ENCODE measurements at regions not wholly inside any gene's neighbourhood (a gene's known extent, or its start where the extent isn't known, plus 50 kb on each side); places are given as distances from the start of the nearest gene placed in this dataset.

DNA sequence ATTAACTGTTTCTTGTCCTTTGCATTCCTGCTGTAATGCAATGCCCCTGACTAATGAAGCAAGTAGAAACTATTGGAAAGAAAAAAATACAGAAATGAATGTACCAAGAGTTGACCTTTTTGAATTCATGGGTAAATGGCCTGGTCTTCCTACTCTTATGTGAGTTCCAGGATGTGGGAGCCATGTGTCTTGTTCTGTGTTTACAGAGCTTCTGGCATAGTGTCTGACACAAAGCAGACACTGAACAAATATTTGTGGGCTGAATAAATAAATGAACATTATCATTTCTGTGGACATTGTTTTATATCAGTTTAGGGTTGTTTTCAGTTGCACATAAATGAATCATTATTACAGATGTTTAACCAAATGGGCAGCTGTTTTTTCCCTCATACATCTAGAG lies 155.5 kb downstream of the CD8B2 start:
- CTCF ChIA-PET (ENCODE audit: low intra/inter-chr PET ratio) = no interaction called here
- no peak overlapping the region for H2AFZ ChIP-seq (ENCODE audit: low read depth, low read length)
- TF ChIP-seq ZNF444 (CRISPR knock-in tag; IDR thresholded peaks at IDR 0.05) = no peak
- TF ChIP-seq RBBP5 (IDR thresholded peaks at IDR 0.05; ENCODE audit: borderline replicate concordance, insufficient read depth, low read length, poor library complexity, severe bottlenecking) = no peak
- TF ChIP-seq PHB2 (IDR thresholded peaks at IDR 0.05; ENCODE audit: low read depth) = no peak
- no peak for TF ChIP-seq MBD2 (IDR thresholded peaks at IDR 0.05; ENCODE audit: borderline replicate concordance, low read depth)
- intact Hi-C loops (cut with micrococcal nuclease) (loop anchor here (10.0 kb wide), 1 partner anchor 232 kb away; no protein-coding TSS in a partner anchor), in situ Hi-C loops (cut with MboI) (no loop called here)
- no peaks in the 10 kb centered on the region for H3K9me3 ChIP-seq (replicated peaks; ENCODE audit: control insufficient read depth, insufficient read depth, low read depth, low read length)
- H3K9me1 ChIP-seq (ENCODE audit: control insufficient read depth, insufficient read depth, low read length) = no peaks in the 10 kb centered on the region
- DNase-seq (ENCODE audit: extremely low read depth in 1 of 4, low spot score in 3 of 4) (no peak), ATAC-seq (no peak), FAIRE-seq (no peak)
- no peaks in the 10 kb centered on the region for H3K4me1 ChIP-seq (replicated peaks in 1 of 2; ENCODE audit: control insufficient read depth in 2 of 2, insufficient read depth in 2 of 2, low read length in 2 of 2)
- H3K27ac ChIP-seq (ENCODE audit: extremely low read depth, low read depth, low read length) = no peak overlapping the region
- H3K4me3 ChIP-seq = no peak overlapping the region
- no peaks in the 10 kb centered on the region for H3K27me3 ChIP-seq (ENCODE audit: control insufficient read depth in 2 of 2, insufficient read depth in 2 of 2, low read length in 2 of 2)
- H3K36me3 ChIP-seq (ENCODE audit: control insufficient read depth, insufficient read depth, low read length) = no peaks in the 10 kb centered on the region
- POLR2A ChIA-PET = no interaction called here
- H4K20me1 ChIP-seq (replicated peaks; ENCODE audit: control insufficient read depth, insufficient read depth, low read length) = no peaks in the 10 kb centered on the region
- BruUV-seq (replicated peaks) = no TSS peak
- H3K79me2 ChIP-seq (ENCODE audit: control insufficient read depth, insufficient read depth, low read length) = no peaks in the 10 kb centered on the region
- no peak overlapping the region for H3K4me2 ChIP-seq (ENCODE audit: insufficient read depth, low read length)
- H3K9ac ChIP-seq (ENCODE audit: insufficient read depth in 1 of 2, low read depth in 2 of 2, low read length in 2 of 2) = no peak overlapping the region

GRCh38 chr2:106644623-106645022 lies 157.5 kb downstream of the CD8B2 start:
- BruUV-seq (replicated peaks) = no TSS peak
- WGBS (ENCODE audit: insufficient coverage, low coverage, missing lambda C conversion rate) = 0% methylated on average over 4 of the region's 4 CpGs
- intact Hi-C loops (cut with micrococcal nuclease) (loop anchor here (10.0 kb wide), 1 partner anchor 230 kb away; no protein-coding TSS in a partner anchor), in situ Hi-C loops (cut with MboI) (no loop called here)
- no peaks in the 10 kb centered on the region for H3K79me2 ChIP-seq (ENCODE audit: control insufficient read depth, insufficient read depth, low read length)
- ChIA-PET CTCF (ENCODE audit: low intra/inter-chr PET ratio) (no interaction called here), POLR2A (interaction anchor here (0.6 kb wide), 1 partner anchor 119 kb away, joined by 4 read pairs; no protein-coding TSS in a partner anchor)
- no peak overlapping the region for H3K9ac ChIP-seq (ENCODE audit: insufficient read depth in 1 of 2, low read depth in 2 of 2, low read length in 2 of 2)
- no peaks in the 10 kb centered on the region for H3K4me1 ChIP-seq (replicated peaks in 1 of 2; ENCODE audit: control insufficient read depth in 2 of 2, insufficient read depth in 2 of 2, low read length in 2 of 2)
- ATAC-seq (peak; percentile 55), DNase-seq (ENCODE audit: extremely low read depth in 1 of 4, low spot score in 3 of 4) (peak in 1 of 4 experiments; percentile 3), FAIRE-seq (no peak)
- no peak overlapping the region for H3K4me2 ChIP-seq (ENCODE audit: insufficient read depth, low read length)
- H4K20me1 ChIP-seq (replicated peaks; ENCODE audit: control insufficient read depth, insufficient read depth, low read length) = no peaks in the 10 kb centered on the region
- no peaks in the 10 kb centered on the region for H3K27me3 ChIP-seq (ENCODE audit: control insufficient read depth in 2 of 2, insufficient read depth in 2 of 2, low read length in 2 of 2)
- no peaks in the 10 kb centered on the region for H3K9me1 ChIP-seq (ENCODE audit: control insufficient read depth, insufficient read depth, low read length)
- no peaks in the 10 kb centered on the region for H3K9me3 ChIP-seq (replicated peaks; ENCODE audit: control insufficient read depth, insufficient read depth, low read depth, low read length)
- no peak overlapping the region for H3K4me3 ChIP-seq
- no peak overlapping the region for H3K27ac ChIP-seq (ENCODE audit: extremely low read depth, low read depth, low read length)
- no peak overlapping the region for H2AFZ ChIP-seq (ENCODE audit: low read depth, low read length)
- H3K36me3 ChIP-seq (ENCODE audit: control insufficient read depth, insufficient read depth, low read length) = no peaks in the 10 kb centered on the region
- no peak for TF ChIP-seq ZNF780A (CRISPR knock-in tag; IDR thresholded peaks at IDR 0.05)
- no peak for TF ChIP-seq ZNF3 (CRISPR knock-in tag; IDR thresholded peaks at IDR 0.05)
- peak; percentile 53; the same call in 1 of the 2 replicates for TF ChIP-seq TAL1 (IDR thresholded peaks at IDR 0.05)
- TF ChIP-seq HMG20A (CRISPR knock-in tag; conservative IDR thresholded peaks at IDR 0.05) = no peak
- no peak for TF ChIP-seq HIVEP1 (CRISPR knock-in tag; IDR thresholded peaks at IDR 0.05)
- no peak for TF ChIP-seq ZNF431 (CRISPR knock-in tag; IDR thresholded peaks at IDR 0.05)
- no peak for TF ChIP-seq HNRNPK (IDR thresholded peaks at IDR 0.05; ENCODE audit: low read depth, low read length, poor library complexity, severe bottlenecking)
- TF ChIP-seq CBFA2T3 (IDR thresholded peaks at IDR 0.05) = peak; percentile 53
- TF ChIP-seq, protein P1, sequence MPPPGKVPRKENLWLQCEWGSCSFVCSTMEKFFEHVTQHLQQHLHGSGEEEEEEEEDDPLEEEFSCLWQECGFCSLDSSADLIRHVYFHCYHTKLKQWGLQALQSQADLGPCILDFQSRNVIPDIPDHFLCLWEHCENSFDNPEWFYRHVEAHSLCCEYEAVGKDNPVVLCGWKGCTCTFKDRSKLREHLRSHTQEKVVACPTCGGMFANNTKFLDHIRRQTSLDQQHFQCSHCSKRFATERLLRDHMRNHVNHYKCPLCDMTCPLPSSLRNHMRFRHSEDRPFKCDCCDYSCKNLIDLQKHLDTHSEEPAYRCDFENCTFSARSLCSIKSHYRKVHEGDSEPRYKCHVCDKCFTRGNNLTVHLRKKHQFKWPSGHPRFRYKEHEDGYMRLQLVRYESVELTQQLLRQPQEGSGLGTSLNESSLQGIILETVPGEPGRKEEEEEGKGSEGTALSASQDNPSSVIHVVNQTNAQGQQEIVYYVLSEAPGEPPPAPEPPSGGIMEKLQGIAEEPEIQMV (tag; conservative IDR thresholded peaks at IDR 0.05; ENCODE audit: low read depth) = no peak
- TF ChIP-seq WHSC1 (IDR thresholded peaks at IDR 0.05; ENCODE audit: low read length) = no peak
- peak; percentile 17; the same call in 1 of the 2 replicates for TF ChIP-seq CBFA2T2 (conservative IDR thresholded peaks at IDR 0.05)
- TF ChIP-seq, protein P2, sequence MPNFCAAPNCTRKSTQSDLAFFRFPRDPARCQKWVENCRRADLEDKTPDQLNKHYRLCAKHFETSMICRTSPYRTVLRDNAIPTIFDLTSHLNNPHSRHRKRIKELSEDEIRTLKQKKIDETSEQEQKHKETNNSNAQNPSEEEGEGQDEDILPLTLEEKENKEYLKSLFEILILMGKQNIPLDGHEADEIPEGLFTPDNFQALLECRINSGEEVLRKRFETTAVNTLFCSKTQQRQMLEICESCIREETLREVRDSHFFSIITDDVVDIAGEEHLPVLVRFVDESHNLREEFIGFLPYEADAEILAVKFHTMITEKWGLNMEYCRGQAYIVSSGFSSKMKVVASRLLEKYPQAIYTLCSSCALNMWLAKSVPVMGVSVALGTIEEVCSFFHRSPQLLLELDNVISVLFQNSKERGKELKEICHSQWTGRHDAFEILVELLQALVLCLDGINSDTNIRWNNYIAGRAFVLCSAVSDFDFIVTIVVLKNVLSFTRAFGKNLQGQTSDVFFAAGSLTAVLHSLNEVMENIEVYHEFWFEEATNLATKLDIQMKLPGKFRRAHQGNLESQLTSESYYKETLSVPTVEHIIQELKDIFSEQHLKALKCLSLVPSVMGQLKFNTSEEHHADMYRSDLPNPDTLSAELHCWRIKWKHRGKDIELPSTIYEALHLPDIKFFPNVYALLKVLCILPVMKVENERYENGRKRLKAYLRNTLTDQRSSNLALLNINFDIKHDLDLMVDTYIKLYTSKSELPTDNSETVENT (CRISPR knock-in tag; IDR thresholded peaks at IDR 0.05) = no peak

Data from K562 (cell line).